ENCODE measurements at regions not wholly inside any gene's neighbourhood (a gene's known extent, or its start where the extent isn't known, plus 50 kb on each side); places are given as distances from the start of the nearest gene placed in this dataset.

DNA sequence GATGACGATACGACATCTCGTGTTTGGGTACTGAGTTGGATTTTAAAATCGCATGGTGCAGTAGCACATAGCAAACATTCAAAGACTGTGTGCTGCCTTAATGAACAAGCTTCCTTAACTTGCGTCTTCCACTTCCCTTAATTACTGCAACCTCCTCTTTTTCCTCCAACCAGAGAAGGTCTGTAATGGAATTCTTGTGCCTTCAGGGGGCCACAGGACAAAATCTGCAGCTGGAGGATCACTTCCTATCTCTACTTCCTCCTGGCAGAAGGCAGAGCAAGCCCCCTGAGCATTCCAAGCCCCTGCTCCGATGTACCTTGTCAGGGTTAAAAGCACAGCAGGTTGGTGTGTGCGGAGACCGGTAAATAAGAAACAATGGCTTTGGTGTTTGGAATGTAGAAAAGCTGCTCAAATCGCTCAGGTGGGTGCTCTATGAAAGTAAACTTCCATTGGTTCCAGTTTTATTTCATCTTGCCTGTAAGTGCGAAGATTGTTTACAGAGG lies 151.3 kb upstream of the UQCRFS1 start:
- Mint-ChIP-seq H3K4me3 (ENCODE audit: low read depth) (no peak overlapping the region), H3K4me1 (ENCODE audit: low read depth) (no peaks in the 10 kb centered on the region), H3K27me3 (peaks cover 49% of the 10 kb centered on the region), H3K27ac (no peak overlapping the region), H3K36me3 (ENCODE audit: insufficient read depth) (no peaks in the 10 kb centered on the region), H3K9me3 (ENCODE audit: low read depth) (peaks cover 4% of the 10 kb centered on the region)
- TF ChIP-seq, protein P1, sequence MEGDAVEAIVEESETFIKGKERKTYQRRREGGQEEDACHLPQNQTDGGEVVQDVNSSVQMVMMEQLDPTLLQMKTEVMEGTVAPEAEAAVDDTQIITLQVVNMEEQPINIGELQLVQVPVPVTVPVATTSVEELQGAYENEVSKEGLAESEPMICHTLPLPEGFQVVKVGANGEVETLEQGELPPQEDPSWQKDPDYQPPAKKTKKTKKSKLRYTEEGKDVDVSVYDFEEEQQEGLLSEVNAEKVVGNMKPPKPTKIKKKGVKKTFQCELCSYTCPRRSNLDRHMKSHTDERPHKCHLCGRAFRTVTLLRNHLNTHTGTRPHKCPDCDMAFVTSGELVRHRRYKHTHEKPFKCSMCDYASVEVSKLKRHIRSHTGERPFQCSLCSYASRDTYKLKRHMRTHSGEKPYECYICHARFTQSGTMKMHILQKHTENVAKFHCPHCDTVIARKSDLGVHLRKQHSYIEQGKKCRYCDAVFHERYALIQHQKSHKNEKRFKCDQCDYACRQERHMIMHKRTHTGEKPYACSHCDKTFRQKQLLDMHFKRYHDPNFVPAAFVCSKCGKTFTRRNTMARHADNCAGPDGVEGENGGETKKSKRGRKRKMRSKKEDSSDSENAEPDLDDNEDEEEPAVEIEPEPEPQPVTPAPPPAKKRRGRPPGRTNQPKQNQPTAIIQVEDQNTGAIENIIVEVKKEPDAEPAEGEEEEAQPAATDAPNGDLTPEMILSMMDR (IDR thresholded peaks at IDR 0.05; ENCODE audit: unreplicated experiment): no peak
- no peak for DNase-seq (ENCODE audit: low spot score, unreplicated experiment)

DNA sequence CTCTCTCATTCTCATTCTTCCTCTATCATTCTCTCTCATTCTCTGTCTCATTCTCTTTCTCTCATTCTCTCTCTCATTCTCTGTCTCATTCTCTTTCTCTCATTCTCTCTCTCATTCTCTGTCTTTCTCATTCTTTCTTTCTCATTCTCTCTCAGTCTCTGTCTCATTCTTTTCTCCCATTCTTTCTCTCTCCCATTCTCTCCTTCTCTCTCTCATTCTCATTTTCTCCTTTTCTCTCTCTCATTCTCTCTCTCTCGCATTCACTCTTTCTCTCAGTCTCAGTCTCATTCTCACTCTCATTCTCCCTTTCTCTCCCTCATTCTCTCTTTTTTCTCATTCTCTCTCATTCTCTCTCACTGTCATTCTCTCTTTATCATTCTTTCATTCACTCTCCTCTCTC lies 152.0 kb upstream of the UQCRFS1 start:
- no peak for DNase-seq (ENCODE audit: low spot score, unreplicated experiment)
- no peaks in the 10 kb centered on the region for H3K4me1 Mint-ChIP-seq (ENCODE audit: low read depth)
- no peak overlapping the region for H3K4me3 Mint-ChIP-seq (ENCODE audit: low read depth)
- no peak overlapping the region for H3K27ac Mint-ChIP-seq
- H3K27me3 Mint-ChIP-seq: peaks cover 49% of the 10 kb centered on the region
- peaks cover 4% of the 10 kb centered on the region for H3K9me3 Mint-ChIP-seq (ENCODE audit: low read depth)
- H3K36me3 Mint-ChIP-seq (ENCODE audit: insufficient read depth): no peaks in the 10 kb centered on the region
- TF ChIP-seq, protein P1 (IDR thresholded peaks at IDR 0.05; ENCODE audit: unreplicated experiment): no peak

DNA sequence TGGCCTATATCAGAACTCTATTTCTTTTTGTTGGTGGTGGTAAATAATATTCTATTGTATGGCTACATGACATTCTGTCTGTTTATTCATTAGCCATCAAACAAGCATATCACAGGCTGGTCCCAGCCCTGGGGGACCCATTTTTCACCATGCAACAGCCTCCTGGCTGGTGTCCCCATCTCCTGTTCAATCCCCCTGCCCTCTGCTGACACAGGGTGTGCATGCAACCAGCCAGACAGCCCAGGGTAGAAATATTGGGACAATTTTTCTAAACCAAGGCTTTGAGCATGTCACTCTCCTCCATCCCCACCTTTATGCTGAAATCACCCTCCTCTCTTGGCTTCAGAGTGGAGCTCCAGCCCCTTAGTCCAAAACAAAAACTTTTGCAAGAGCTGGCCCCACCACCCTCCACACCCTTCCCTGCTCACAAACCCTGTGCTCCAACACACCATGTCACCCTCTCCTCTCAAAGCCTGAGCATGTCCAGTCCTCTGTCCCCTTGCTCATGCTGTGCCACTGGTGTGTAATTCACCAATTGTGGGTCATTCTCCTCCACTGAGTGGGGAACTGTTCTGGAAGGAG lies 153.0 kb upstream of the UQCRFS1 start:
- TF ChIP-seq, protein P1 (IDR thresholded peaks at IDR 0.05; ENCODE audit: unreplicated experiment): no peak
- Mint-ChIP-seq H3K27me3 (peaks cover 49% of the 10 kb centered on the region), H3K4me1 (ENCODE audit: low read depth) (no peaks in the 10 kb centered on the region), H3K27ac (no peak overlapping the region), H3K9me3 (ENCODE audit: low read depth) (peaks cover 4% of the 10 kb centered on the region), H3K36me3 (ENCODE audit: insufficient read depth) (no peaks in the 10 kb centered on the region), H3K4me3 (ENCODE audit: low read depth) (no peak overlapping the region)
- no peak for DNase-seq (ENCODE audit: low spot score, unreplicated experiment)

DNA sequence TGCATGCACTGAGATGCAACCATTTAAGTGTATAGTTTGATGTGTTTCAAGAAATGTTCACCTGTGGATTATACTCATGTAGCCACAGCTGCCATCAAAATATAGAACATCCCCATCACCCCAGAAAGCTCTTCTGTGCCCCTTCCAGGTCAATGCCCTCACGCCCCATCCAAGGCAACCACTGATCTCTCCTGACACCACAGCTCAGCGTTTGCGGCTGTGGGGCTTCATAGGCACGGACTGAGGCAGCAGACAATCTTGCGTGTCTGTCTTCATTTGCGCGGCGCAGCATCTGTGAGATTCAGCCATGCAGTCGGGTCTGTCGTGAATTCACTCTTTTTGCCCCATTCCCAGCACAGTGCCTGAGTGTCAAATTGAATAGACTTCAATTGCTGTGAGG lies 153.8 kb upstream of the UQCRFS1 start:
- Mint-ChIP-seq H3K9me3 (ENCODE audit: low read depth) (peaks cover 4% of the 10 kb centered on the region), H3K4me3 (ENCODE audit: low read depth) (no peak overlapping the region), H3K36me3 (ENCODE audit: insufficient read depth) (no peaks in the 10 kb centered on the region), H3K4me1 (ENCODE audit: low read depth) (no peaks in the 10 kb centered on the region), H3K27me3 (peaks cover 49% of the 10 kb centered on the region), H3K27ac (no peak overlapping the region)
- TF ChIP-seq, protein P1 (IDR thresholded peaks at IDR 0.05; ENCODE audit: unreplicated experiment): no peak
- DNase-seq (ENCODE audit: low spot score, unreplicated experiment): no peak

DNA sequence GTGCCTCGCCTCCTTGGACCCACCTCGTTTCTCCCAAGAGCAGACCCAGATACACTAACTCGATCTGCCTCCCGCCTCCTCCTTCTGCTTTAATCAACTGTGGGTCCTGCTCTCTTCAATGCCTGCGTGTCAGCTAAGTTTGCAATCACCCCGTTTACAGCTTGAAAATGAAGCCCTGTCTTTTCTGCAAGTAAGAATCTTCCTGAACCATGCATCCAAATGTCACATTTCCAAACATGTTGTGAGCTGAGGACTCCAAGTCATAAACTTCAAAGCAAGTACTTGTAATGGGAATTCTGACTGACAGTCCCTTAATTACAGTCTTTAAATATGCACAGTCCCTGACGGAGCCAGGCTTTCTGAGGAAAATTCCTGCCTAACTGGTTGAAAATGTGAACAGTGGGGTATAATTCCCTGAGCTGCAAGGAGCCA lies 154.9 kb upstream of the UQCRFS1 start:
- DNase-seq (ENCODE audit: low spot score, unreplicated experiment): no peak
- Mint-ChIP-seq H3K36me3 (ENCODE audit: insufficient read depth) (no peaks in the 10 kb centered on the region), H3K27me3 (peaks cover 49% of the 10 kb centered on the region), H3K27ac (no peak overlapping the region), H3K9me3 (ENCODE audit: low read depth) (no peaks in the 10 kb centered on the region), H3K4me3 (ENCODE audit: low read depth) (no peak overlapping the region), H3K4me1 (ENCODE audit: low read depth) (no peaks in the 10 kb centered on the region)
- TF ChIP-seq, protein P1 (IDR thresholded peaks at IDR 0.05; ENCODE audit: unreplicated experiment): no peak
